GM18858 (cell line): ENCODE measurements at regions not wholly inside any gene's neighbourhood (a gene's known extent, or its start where the extent isn't known, plus 50 kb on each side); places are given as distances from the start of the nearest gene placed in this dataset.

Source experiments
- ATAC-seq: cut with Tn5 transposase; IDR thresholded peaks from one replicate; pipeline ENCODE4 v1.9.1; 2021; ENCODE audit not compliant: unreplicated experiment

DNA sequence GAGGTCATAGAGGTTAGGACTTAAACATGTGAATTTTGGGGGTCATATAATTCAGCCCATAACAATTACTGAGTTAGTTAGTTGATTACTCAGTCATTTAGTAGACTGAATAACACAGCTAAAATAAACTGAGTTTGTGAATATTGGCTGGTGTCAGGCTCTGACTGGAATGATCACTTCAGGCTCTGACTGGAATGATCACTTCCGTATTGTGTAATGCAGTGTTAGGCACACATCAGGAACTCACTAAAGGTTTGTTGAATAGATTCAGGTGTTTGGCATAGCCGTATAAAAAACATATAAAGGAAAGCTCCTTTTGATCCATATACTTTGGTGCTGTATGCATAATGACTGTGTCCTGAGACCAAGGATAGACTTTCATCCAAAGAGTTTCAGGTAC is 610.5 kb downstream of the INSC start:
- ATAC-seq: no peak

DNA sequence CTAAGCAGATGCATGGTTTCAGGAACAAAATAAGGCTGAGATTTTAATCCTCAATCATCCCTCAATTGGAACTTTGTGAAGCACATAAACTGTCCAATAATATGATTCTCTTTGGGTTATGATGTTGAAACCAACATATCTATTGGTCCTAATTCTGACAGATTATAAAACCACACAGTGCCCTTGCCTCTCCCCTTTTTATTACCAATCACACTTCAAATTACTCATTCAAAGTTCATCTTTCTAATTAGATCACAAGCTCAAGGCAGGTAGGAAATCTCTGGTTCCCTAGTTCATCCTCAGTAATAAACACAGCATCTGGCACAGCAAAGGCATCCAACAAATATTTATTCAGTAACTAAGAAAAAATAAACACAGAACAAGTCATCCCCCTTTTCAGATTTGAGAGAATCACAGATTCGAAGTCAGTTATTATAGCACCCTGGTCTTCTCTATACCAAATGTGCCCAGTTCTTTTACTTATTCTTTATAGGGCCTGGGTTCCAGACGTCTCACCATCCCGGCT is 611.6 kb downstream of the INSC start:
- ATAC-seq: no peak

- ATAC-seq: no peak
These were observed 612.3 kb downstream of the INSC start for GRCh38 chr11:15726893-15727519.

- no peak for ATAC-seq
These were observed 612.8 kb downstream of the INSC start for GRCh38 chr11:15727520-15727914.

GRCh38 chr11:15728207-15728606 is 613.5 kb downstream of the INSC start:
- no peak for ATAC-seq

GRCh38 chr11:15730263-15730994 is 615.7 kb downstream of the INSC start:
- no peak for ATAC-seq

- no peak for ATAC-seq
These were observed 616.3 kb downstream of the INSC start for GRCh38 chr11:15730995-15731385.

GRCh38 chr11:15735706-15736105 is 620.6 kb downstream of the SOX6 start:
- no peak for ATAC-seq

- no peak for ATAC-seq
These were observed 619.0 kb downstream of the SOX6 start for GRCh38 chr11:15737320-15737719.

- no peak for ATAC-seq
These were observed 617.4 kb downstream of the SOX6 start for GRCh38 chr11:15738931-15739330.

DNA sequence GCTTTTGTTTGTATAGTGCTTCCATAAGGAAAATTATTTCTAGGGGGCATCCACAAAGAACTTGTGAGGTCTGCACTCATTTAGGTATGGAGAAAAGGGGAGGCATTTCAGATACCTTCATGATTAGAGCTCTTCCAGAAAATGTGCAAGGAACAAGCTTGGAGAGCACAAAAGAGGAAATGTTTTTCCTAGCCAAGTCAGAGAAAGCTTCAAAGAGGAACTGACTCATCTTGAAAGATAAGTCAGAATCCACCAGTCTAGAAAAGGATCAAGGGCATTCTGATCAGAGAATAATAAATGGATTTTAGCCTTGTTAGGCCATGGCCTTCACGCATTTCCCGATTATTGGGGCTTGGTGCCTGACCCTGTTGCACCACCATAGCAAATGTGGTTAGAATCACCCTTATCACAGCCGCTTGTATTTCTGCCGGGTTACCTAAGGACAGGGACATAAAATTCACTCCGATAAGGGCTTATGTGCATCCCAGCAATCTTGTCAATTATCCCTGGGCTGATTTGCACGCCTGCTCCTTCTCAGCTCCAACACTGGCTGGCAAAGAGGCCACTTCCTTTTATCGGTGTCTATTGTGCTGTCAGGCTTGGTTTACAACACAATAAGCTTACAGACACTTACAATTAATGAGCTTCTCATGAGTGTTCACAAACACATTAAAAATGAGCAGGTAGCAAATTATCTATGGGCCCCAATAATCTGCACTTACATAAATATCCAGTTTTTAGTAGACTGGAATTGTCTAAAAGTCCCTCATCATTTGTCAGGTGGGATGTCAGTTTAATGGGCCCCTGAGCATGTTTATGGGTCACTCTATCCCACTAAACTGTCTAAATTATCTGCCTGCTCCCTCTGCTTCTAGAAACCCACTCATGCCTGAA is 613.5 kb downstream of the SOX6 start:
- no peak for ATAC-seq

DNA sequence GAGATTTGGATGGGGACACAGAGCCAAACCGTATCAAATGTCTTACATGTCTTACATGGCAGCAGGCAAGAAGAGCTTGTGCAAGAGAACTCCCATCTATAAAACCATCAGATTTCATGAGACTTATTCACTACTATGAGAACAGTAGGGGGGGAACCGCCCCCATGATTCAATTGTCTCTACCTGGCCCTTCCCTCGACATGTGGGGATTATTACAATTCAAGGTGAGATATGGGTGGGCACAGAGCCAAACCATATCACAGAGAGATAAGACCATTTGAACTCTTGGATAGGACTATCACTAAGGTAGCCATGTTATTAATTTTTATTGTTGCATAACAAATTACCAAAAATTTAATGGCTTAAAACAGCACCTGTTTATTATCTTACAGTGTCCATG is 611.7 kb downstream of the SOX6 start:
- ATAC-seq: no peak

DNA sequence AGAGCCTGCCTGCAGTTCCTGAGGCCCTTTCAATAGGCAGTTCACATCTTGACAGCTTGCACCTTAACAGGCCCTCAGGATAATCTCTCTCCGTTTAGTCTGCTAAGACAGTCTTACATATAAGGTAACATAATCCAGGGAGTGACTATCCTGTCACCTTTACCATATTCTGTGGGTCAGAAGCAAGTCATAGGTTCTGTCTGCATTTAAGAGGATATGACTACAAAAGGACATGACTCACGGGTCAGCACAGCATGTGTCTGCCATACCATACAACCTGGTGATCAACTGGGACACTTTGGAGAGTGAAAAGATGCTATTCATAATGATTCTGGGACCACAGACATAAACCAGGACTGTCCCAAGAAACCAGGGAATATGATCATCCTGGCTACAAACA is 611.1 kb downstream of the SOX6 start:
- no peak for ATAC-seq

DNA sequence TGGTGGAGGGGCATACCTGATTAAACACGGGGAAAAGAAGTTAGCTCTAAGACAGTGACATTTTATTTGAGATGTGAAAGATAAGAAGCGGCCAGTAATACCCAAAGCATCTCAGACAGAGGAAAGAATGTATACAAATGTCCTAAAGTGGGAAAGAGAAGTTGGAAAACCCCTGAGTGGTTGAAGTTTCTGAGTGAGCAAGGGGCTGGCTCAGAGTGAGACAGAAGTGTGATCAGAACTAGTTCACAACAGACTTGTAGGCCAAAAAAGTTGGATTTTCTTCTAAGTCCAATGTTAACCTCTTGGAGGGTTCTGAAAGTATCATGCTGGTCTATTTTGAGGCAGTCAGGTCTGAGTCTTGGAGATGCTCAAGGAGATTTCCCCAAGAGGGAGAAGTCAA is 608.7 kb downstream of the SOX6 start:
- no peak for ATAC-seq

DNA sequence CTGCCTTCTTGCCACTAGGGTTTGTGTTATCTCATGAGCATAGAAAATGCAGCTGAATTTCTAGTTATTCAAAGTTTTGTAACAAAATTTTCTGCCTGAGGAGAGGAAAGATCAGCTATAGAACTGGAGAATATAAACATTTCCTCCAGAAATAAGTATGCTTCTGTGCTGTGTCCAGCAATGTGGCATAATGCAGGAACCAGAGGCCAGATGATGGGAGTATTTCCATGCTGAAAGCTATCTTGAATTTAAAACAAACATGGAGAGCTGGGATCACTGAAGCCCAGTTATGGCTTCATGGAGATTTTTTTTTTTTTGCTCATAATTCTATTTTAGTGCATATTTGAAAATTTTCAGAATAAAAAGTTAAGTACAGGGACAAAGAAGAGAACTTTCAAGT is 608.2 kb downstream of the SOX6 start:
- ATAC-seq: no peak

- no peak for ATAC-seq
These were observed 607.6 kb downstream of the SOX6 start for GRCh38 chr11:15748741-15749140.

- no peak for ATAC-seq
These were observed 605.6 kb downstream of the SOX6 start for GRCh38 chr11:15750535-15751308.

DNA sequence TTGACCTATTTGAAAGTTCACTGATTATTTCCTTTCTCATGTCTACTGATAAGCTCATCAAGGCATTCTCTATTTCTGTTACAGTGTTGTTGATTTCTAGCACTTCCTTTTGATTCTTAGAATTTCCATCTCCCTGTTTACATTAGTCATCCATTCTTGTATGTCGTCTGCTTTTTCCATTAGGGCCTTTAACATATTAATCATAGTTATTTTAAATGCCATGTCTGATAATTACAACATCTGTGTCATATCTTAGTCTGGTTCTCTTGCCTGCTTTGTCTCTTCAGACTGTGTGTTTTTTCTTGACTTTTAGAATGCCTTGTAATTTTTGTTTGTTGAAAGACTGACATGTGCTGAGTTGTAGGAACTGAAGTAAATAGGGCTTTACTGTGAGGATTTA is 602.1 kb downstream of the SOX6 start:
- no peak for ATAC-seq

DNA sequence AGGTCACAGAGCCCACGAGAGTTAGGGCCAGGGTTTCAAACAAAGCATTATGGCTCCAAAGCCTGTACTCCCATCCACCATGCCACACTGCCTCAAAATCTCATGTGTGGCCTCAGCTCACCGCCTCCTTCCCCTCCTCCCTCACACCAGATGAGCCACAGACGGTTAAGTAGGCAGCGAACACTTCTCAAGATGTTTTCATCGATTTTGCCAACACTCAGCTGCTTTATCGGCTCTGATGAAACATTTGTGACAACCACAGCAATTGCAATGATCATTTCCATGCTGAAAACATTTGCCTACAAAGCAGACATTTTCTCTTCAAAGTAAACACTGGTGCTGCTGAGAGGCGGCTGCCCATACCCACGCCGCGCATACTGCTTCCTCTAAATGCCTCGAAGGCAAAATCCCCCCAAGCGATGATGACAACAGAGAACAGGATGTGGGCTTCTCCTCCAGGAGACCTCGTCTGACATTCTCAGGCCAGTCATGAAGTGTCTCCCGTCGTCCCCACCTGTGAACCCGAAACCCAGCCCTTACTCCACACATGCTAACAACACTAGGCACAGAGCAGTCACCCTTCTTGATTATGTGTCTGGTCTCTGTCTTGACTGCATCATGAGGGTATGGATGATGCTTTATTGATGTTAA is 599.2 kb downstream of the SOX6 start:
- no peak for ATAC-seq

- no peak for ATAC-seq
These were observed 597.4 kb downstream of the SOX6 start for GRCh38 chr11:15758857-15759465.
